ENCODE measurements at regions not wholly inside any gene's neighbourhood (a gene's known extent, or its start where the extent isn't known, plus 50 kb on each side); places are given as distances from the start of the nearest gene placed in this dataset.

DNA sequence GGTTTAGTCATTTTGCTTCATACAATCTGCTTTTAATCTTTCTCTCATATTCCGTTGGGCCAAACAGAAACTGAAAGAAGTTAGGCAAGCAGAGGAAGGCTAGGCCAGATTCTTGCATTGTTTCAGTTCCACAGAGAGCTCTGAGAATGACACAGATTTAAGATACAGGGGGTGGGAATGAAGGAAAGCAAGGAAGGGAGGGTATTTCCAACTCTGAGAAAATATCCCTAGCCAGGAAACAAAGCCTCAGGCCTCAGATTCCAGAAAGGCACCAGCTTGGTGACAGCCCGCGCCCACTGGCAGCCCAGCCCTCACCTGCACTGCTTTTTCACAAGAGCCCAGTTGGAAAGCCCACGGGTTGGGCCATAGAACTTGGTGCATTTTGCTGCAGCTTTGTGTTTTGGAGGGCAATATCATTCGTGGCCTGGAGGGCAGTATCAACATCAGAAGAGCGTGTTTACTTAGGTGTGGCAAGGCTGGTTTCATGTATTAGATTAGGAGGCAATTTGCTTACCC lies 63.5 kb downstream of the ENC1 start:
- no peaks in the 10 kb centered on the region for H3K27me3 ChIP-seq
- no peak overlapping the region for H3K27ac ChIP-seq
- TF ChIP-seq, protein P1, sequence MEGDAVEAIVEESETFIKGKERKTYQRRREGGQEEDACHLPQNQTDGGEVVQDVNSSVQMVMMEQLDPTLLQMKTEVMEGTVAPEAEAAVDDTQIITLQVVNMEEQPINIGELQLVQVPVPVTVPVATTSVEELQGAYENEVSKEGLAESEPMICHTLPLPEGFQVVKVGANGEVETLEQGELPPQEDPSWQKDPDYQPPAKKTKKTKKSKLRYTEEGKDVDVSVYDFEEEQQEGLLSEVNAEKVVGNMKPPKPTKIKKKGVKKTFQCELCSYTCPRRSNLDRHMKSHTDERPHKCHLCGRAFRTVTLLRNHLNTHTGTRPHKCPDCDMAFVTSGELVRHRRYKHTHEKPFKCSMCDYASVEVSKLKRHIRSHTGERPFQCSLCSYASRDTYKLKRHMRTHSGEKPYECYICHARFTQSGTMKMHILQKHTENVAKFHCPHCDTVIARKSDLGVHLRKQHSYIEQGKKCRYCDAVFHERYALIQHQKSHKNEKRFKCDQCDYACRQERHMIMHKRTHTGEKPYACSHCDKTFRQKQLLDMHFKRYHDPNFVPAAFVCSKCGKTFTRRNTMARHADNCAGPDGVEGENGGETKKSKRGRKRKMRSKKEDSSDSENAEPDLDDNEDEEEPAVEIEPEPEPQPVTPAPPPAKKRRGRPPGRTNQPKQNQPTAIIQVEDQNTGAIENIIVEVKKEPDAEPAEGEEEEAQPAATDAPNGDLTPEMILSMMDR (IDR thresholded peaks at IDR 0.05) = no peak
- no peak overlapping the region for H3K4me3 ChIP-seq (ENCODE audit: low read depth in 1 of 2, low read length in 1 of 2)
- H3K4me1 ChIP-seq (ENCODE audit: control insufficient read depth in 1 of 2, insufficient read depth in 1 of 2, low read depth in 1 of 2, low read length in 1 of 2) = no peaks in the 10 kb centered on the region
- no peaks in the 10 kb centered on the region for H3K9me3 ChIP-seq
- H3K36me3 ChIP-seq = no peaks in the 10 kb centered on the region

DNA sequence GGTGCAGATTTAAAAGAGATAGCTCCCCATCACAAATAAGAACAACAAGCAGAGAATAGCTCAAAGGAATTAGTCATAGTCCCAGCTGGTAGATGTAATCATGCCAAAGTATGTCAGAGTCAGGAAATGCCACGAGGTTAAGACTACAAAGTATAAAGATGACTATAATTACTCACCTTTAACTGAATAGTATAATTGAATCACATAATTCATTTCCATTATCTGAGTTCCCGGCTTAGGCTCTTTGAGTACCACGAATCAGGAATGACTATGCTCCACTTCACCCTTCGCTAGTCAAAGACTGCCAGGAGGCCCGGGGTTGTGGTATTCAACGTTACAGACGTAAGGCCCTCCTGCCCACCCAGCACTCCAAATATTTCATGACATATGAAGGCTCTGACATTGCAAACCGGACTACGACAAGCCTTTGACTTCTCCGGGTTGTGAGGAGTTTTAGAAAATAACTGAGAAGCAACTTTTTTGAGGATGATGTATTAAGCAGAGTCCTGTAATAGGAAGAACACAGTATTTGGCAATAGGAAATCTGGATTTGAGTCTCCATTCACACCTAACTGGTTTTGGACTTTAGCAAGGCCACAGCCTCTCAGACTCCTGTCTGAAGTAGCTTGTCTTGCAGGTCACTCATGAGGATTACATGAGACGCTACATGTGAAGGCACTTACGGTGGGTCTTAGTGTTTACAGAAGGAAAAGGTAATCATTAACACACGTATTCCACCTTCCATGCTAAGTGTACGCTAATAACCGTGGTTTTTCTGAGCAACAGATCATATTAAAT lies 64.6 kb downstream of the ENC1 start:
- TF ChIP-seq, protein P1 (IDR thresholded peaks at IDR 0.05) = no peak
- Histone ChIP-seq H3K27ac (no peak overlapping the region), H3K4me3 (ENCODE audit: low read depth in 1 of 2, low read length in 1 of 2) (no peak overlapping the region)

DNA sequence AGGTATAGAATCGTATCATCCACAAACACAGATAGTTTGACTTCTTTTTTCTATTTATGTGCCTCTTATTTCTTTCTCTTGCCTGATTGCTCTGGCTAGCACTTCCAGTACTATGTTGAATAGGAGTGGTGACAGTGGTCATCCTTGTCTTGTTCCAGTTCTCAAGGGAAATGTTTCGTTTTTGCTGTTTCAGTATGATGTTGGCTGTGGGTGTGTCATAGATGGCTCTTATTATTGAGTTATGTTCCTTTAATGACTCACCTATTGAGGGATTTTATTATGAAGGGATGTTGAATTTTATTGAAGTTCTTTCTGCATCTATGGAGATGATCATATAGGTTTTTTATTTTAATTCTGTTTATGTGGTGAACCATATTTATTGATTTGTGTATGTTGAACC lies 70.3 kb downstream of the ENC1 start:
- Histone ChIP-seq H3K27ac (no peak overlapping the region), H3K4me3 (ENCODE audit: low read depth in 1 of 2, low read length in 1 of 2) (no peak overlapping the region), H3K9me3 (no peaks in the 10 kb centered on the region), H3K4me1 (ENCODE audit: control insufficient read depth in 1 of 2, insufficient read depth in 1 of 2, low read depth in 1 of 2, low read length in 1 of 2) (no peaks in the 10 kb centered on the region), H3K27me3 (no peaks in the 10 kb centered on the region), H3K36me3 (no peaks in the 10 kb centered on the region)
- TF ChIP-seq, protein P1 (IDR thresholded peaks at IDR 0.05) = no peak

More for the DNA sequence above, 64.6 kb downstream of the ENC1 start:
- Histone ChIP-seq H3K9me3 (no peaks in the 10 kb centered on the region), H3K27me3 (no peaks in the 10 kb centered on the region), H3K36me3 (no peaks in the 10 kb centered on the region), H3K4me1 (ENCODE audit: control insufficient read depth in 1 of 2, insufficient read depth in 1 of 2, low read depth in 1 of 2, low read length in 1 of 2) (no peaks in the 10 kb centered on the region)

DNA sequence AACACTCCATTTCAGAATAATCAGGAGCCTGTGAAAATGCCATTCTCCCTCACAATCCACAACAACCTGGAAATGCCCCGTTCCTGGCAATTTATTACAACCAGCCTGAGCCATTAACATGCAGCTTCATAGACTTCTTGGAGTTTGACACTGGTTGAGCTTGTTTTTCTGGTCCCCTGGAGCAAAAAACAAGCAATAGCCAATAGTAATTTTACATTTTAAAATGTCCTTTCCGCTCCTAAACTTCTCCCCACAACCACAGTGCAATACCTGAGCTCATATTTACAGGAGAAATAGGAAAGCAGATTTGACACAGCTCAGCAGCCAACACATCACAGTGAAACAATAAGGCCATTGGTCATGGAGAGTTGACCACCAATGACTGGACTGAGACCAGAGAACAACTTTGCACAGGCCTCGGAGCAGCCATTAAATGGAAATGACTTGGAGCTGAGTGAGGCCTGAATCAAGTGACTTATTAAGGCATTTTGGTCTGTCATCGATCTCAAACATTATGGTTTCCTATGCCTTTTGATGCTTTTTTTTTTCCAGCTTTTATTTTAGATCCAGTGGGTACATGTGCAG lies 73.0 kb downstream of the ENC1 start:
- Histone ChIP-seq H3K4me1 (ENCODE audit: control insufficient read depth in 1 of 2, insufficient read depth in 1 of 2, low read depth in 1 of 2, low read length in 1 of 2) (no peaks in the 10 kb centered on the region), H3K27ac (no peak overlapping the region)

DNA sequence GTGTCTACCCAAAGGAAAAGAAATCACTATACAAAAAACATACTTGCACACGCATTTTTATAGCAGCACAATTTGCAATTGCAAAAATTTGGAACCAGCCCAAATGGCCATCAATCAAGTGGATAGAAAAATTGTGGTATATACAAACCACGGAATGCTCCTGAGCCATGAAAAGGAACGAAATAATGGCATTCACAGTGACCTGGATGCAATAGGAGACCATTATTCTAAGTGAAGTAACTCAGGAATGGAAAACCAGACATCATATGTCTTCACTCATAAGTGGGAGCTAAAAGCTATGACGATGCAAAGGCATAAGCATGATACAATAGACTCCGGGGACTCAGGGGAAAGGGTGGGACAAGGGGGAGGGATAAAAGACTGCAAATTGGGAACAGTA lies 78.4 kb downstream of the ENC1 start:
- Histone ChIP-seq H3K36me3 (no peaks in the 10 kb centered on the region), H3K27ac (no peak overlapping the region), H3K4me1 (ENCODE audit: control insufficient read depth in 1 of 2, insufficient read depth in 1 of 2, low read depth in 1 of 2, low read length in 1 of 2) (no peaks in the 10 kb centered on the region), H3K9me3 (no peaks in the 10 kb centered on the region), H3K4me3 (ENCODE audit: low read depth in 1 of 2, low read length in 1 of 2) (no peak overlapping the region), H3K27me3 (no peaks in the 10 kb centered on the region)
- TF ChIP-seq, protein P1 (IDR thresholded peaks at IDR 0.05) = no peak

More for the DNA sequence above, 73.0 kb downstream of the ENC1 start:
- Histone ChIP-seq H3K36me3 (no peaks in the 10 kb centered on the region), H3K4me3 (ENCODE audit: low read depth in 1 of 2, low read length in 1 of 2) (no peak overlapping the region), H3K9me3 (no peaks in the 10 kb centered on the region), H3K27me3 (no peaks in the 10 kb centered on the region)
- TF ChIP-seq, protein P1 (IDR thresholded peaks at IDR 0.05) = no peak

Measured in neutrophil (primary cell).